ENCODE measurements at regions not wholly inside any gene's neighbourhood (a gene's known extent, or its start where the extent isn't known, plus 50 kb on each side); places are given as distances from the start of the nearest gene placed in this dataset.

- H3K27me3 ChIP-seq (ENCODE audit: low read length) = no peaks in the 10 kb centered on the region
- no peaks in the 10 kb centered on the region for H3K79me2 ChIP-seq (ENCODE audit: low read length)
- no peaks in the 10 kb centered on the region for H3K36me3 ChIP-seq (ENCODE audit: insufficient read depth, low read length)
- no peaks in the 10 kb centered on the region for H4K20me1 ChIP-seq (ENCODE audit: insufficient read depth, low read depth, low read length)
- DNase-seq = no peak
- H3K9me3 ChIP-seq (ENCODE audit: low read length) = no peaks in the 10 kb centered on the region
- no peaks in the 10 kb centered on the region for H3K4me1 ChIP-seq (ENCODE audit: low read length)
- no peak overlapping the region for H3K27ac ChIP-seq (ENCODE audit: low read length)
- H2AFZ ChIP-seq (ENCODE audit: low read length) = no peak overlapping the region
- H3K4me2 ChIP-seq (ENCODE audit: low read depth, low read length, poor library complexity, severe bottlenecking) = no peak overlapping the region
- H3K9ac ChIP-seq (ENCODE audit: low read length) = no peak overlapping the region
- no peak overlapping the region for H3K4me3 ChIP-seq (ENCODE audit: low read length)
- no peaks in the 10 kb centered on the region for H3K9me2 ChIP-seq (replicated peaks; ENCODE audit: insufficient read depth, low read length)
Observed at GRCh38 chr9:115900698-115901097, 252.9 kb upstream of the PAPPA start.

DNA sequence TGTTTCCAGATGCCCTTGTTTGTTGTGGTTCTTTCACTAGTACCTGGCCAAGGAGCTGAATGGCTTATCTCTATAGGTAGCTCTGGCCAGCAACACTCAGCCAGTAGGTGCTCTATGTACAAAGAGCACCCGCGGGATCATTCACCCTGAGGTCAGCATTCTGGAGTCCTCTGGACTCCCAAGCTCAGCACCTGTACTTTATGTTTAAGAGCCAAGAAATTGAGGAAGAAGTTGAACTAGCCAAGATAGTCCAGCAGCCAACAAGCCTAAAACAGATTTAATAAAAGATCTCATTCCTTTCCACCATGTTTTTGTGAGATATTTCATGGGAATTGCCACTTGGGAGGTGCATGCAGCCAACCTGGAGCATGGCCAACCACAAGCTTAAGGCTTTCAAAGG is 242.6 kb upstream of the PAPPA start:
- H3K9me3 ChIP-seq (ENCODE audit: low read length) = no peaks in the 10 kb centered on the region
- H2AFZ ChIP-seq (ENCODE audit: low read length) = no peak overlapping the region
- H3K9me2 ChIP-seq (replicated peaks; ENCODE audit: insufficient read depth, low read length) = no peaks in the 10 kb centered on the region
- no peak overlapping the region for H3K4me3 ChIP-seq (ENCODE audit: low read length)
- H3K9ac ChIP-seq (ENCODE audit: low read length) = no peak overlapping the region
- DNase-seq = no peak
- H3K36me3 ChIP-seq (ENCODE audit: insufficient read depth, low read length) = no peaks in the 10 kb centered on the region
- H3K27ac ChIP-seq (ENCODE audit: low read length) = no peak overlapping the region
- no peaks in the 10 kb centered on the region for H4K20me1 ChIP-seq (ENCODE audit: insufficient read depth, low read depth, low read length)
- H3K4me2 ChIP-seq (ENCODE audit: low read depth, low read length, poor library complexity, severe bottlenecking) = no peak overlapping the region
- no peaks in the 10 kb centered on the region for H3K79me2 ChIP-seq (ENCODE audit: low read length)
- no peaks in the 10 kb centered on the region for H3K4me1 ChIP-seq (ENCODE audit: low read length)
- H3K27me3 ChIP-seq (ENCODE audit: low read length) = no peaks in the 10 kb centered on the region

DNA sequence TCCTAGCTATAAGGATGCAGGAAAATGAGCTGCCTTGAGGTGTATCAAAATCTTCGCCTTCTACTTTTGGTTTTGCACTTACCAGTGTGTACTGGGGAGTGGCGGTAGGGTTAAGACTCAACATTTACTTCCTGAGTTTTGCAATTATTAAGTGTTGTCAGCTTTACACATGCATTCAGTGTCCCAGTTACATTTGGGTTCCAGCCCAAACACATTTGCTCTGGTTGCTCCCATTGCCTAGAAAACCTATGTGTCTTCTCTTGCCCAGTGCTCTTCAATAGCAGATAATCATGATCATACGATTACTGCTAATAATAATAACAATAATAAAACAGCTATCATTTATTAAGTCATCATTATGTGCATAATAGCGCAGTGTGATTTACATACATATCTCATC is 241.5 kb upstream of the PAPPA start:
- Histone ChIP-seq H3K9ac (ENCODE audit: low read length) (no peak overlapping the region), H3K36me3 (ENCODE audit: insufficient read depth, low read length) (no peaks in the 10 kb centered on the region), H3K79me2 (ENCODE audit: low read length) (no peaks in the 10 kb centered on the region), H3K27ac (ENCODE audit: low read length) (no peak overlapping the region), H3K27me3 (ENCODE audit: low read length) (no peaks in the 10 kb centered on the region), H2AFZ (ENCODE audit: low read length) (no peak overlapping the region), H4K20me1 (ENCODE audit: insufficient read depth, low read depth, low read length) (no peaks in the 10 kb centered on the region), H3K4me3 (ENCODE audit: low read length) (no peak overlapping the region), H3K4me2 (ENCODE audit: low read depth, low read length, poor library complexity, severe bottlenecking) (no peak overlapping the region), H3K4me1 (ENCODE audit: low read length) (no peaks in the 10 kb centered on the region), H3K9me2 (replicated peaks; ENCODE audit: insufficient read depth, low read length) (no peaks in the 10 kb centered on the region), H3K9me3 (ENCODE audit: low read length) (no peaks in the 10 kb centered on the region)
- no peak for DNase-seq

- Histone ChIP-seq H3K27ac (ENCODE audit: low read length) (no peak overlapping the region), H3K27me3 (ENCODE audit: low read length) (no peaks in the 10 kb centered on the region), H4K20me1 (ENCODE audit: insufficient read depth, low read depth, low read length) (no peaks in the 10 kb centered on the region), H3K4me3 (ENCODE audit: low read length) (no peak overlapping the region), H3K36me3 (ENCODE audit: insufficient read depth, low read length) (no peaks in the 10 kb centered on the region), H3K9me2 (replicated peaks; ENCODE audit: insufficient read depth, low read length) (no peaks in the 10 kb centered on the region), H3K9ac (ENCODE audit: low read length) (no peak overlapping the region), H2AFZ (ENCODE audit: low read length) (no peak overlapping the region), H3K9me3 (ENCODE audit: low read length) (no peaks in the 10 kb centered on the region), H3K79me2 (ENCODE audit: low read length) (no peaks in the 10 kb centered on the region), H3K4me2 (ENCODE audit: low read depth, low read length, poor library complexity, severe bottlenecking) (no peak overlapping the region), H3K4me1 (ENCODE audit: low read length) (no peaks in the 10 kb centered on the region)
- no peak for DNase-seq
Observed at GRCh38 chr9:115913696-115914095, 239.9 kb upstream of the PAPPA start.

GRCh38 chr9:115914291-115914690 is 239.3 kb upstream of the PAPPA start:
- DNase-seq = no peak
- Histone ChIP-seq H4K20me1 (ENCODE audit: insufficient read depth, low read depth, low read length) (no peaks in the 10 kb centered on the region), H3K36me3 (ENCODE audit: insufficient read depth, low read length) (no peaks in the 10 kb centered on the region), H3K27ac (ENCODE audit: low read length) (no peak overlapping the region), H3K4me2 (ENCODE audit: low read depth, low read length, poor library complexity, severe bottlenecking) (no peak overlapping the region), H3K9me3 (ENCODE audit: low read length) (no peaks in the 10 kb centered on the region), H3K27me3 (ENCODE audit: low read length) (no peaks in the 10 kb centered on the region), H3K79me2 (ENCODE audit: low read length) (no peaks in the 10 kb centered on the region), H3K4me3 (ENCODE audit: low read length) (no peak overlapping the region), H3K4me1 (ENCODE audit: low read length) (no peaks in the 10 kb centered on the region), H3K9me2 (replicated peaks; ENCODE audit: insufficient read depth, low read length) (no peaks in the 10 kb centered on the region), H2AFZ (ENCODE audit: low read length) (no peak overlapping the region), H3K9ac (ENCODE audit: low read length) (no peak overlapping the region)

DNA sequence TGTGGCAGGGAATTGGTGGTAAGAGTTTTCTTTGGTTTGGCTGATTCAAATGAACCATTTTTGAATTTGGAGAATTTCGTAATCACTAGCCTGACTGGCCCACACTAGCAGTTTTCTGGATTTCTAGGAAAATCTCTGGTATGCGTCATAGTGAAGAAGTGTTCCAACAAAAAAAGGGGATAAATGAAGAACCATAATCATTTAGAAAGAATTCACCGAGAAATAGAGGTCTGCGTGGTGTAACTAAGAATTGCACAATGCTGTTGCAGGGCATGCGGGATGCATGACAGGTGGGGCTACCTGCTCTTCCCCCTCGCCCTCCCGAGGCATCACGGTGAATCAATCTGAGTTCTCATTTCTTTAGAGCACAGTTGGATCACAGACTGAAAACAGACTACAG is 232.3 kb upstream of the PAPPA start:
- Histone ChIP-seq H3K9ac (ENCODE audit: low read length) (no peak overlapping the region), H3K79me2 (ENCODE audit: low read length) (no peaks in the 10 kb centered on the region), H3K27me3 (ENCODE audit: low read length) (no peaks in the 10 kb centered on the region), H3K4me1 (ENCODE audit: low read length) (no peaks in the 10 kb centered on the region), H3K4me3 (ENCODE audit: low read length) (no peak overlapping the region), H2AFZ (ENCODE audit: low read length) (no peak overlapping the region), H4K20me1 (ENCODE audit: insufficient read depth, low read depth, low read length) (no peaks in the 10 kb centered on the region), H3K9me2 (replicated peaks; ENCODE audit: insufficient read depth, low read length) (no peaks in the 10 kb centered on the region), H3K27ac (ENCODE audit: low read length) (no peak overlapping the region), H3K4me2 (ENCODE audit: low read depth, low read length, poor library complexity, severe bottlenecking) (no peak overlapping the region), H3K36me3 (ENCODE audit: insufficient read depth, low read length) (no peaks in the 10 kb centered on the region), H3K9me3 (ENCODE audit: low read length) (no peaks in the 10 kb centered on the region)
- no peak for DNase-seq

- Histone ChIP-seq H4K20me1 (ENCODE audit: insufficient read depth, low read depth, low read length) (no peaks in the 10 kb centered on the region), H3K9me3 (ENCODE audit: low read length) (no peaks in the 10 kb centered on the region), H3K79me2 (ENCODE audit: low read length) (no peaks in the 10 kb centered on the region), H3K36me3 (ENCODE audit: insufficient read depth, low read length) (no peaks in the 10 kb centered on the region), H3K9ac (ENCODE audit: low read length) (no peak overlapping the region), H3K4me2 (ENCODE audit: low read depth, low read length, poor library complexity, severe bottlenecking) (no peak overlapping the region), H3K4me3 (ENCODE audit: low read length) (no peak overlapping the region), H3K27ac (ENCODE audit: low read length) (no peak overlapping the region), H3K4me1 (ENCODE audit: low read length) (no peaks in the 10 kb centered on the region), H2AFZ (ENCODE audit: low read length) (no peak overlapping the region), H3K9me2 (replicated peaks; ENCODE audit: insufficient read depth, low read length) (0 out of 2 replicates have a peak, but pooled peaks cover 4% of the 10 kb centered on the region), H3K27me3 (ENCODE audit: low read length) (no peaks in the 10 kb centered on the region)
- DNase-seq = no peak
Observed at GRCh38 chr9:115922444-115922843, 231.1 kb upstream of the PAPPA start.

DNA sequence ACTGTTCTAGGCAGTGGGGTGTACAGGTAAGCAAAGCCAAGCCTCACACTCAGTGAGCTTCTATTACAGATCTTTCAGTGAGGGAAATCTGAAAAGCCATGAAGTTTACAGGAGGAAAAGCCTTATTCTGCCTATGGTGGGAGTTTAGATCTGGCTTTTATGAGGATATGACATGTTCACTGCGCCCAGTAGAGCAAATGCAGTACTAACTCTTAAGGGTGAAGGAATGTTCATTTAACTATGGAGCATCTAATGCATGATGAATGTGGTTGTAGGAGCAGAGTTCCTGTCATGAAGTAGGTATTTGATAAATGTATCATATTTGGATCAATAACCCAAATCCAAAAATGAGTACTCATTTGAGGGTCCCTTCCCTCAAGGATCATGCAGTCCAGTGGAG is 230.2 kb upstream of the PAPPA start:
- H3K27ac ChIP-seq (ENCODE audit: low read length) = no peak overlapping the region
- no peak overlapping the region for H3K4me3 ChIP-seq (ENCODE audit: low read length)
- H3K9me2 ChIP-seq (replicated peaks; ENCODE audit: insufficient read depth, low read length) = 0 out of 2 replicates have a peak, but pooled peaks cover 4% of the 10 kb centered on the region
- H3K9me3 ChIP-seq (ENCODE audit: low read length) = no peaks in the 10 kb centered on the region
- no peaks in the 10 kb centered on the region for H4K20me1 ChIP-seq (ENCODE audit: insufficient read depth, low read depth, low read length)
- no peaks in the 10 kb centered on the region for H3K4me1 ChIP-seq (ENCODE audit: low read length)
- no peaks in the 10 kb centered on the region for H3K79me2 ChIP-seq (ENCODE audit: low read length)
- DNase-seq = no peak
- H2AFZ ChIP-seq (ENCODE audit: low read length) = no peak overlapping the region
- no peak overlapping the region for H3K9ac ChIP-seq (ENCODE audit: low read length)
- no peaks in the 10 kb centered on the region for H3K27me3 ChIP-seq (ENCODE audit: low read length)
- H3K4me2 ChIP-seq (ENCODE audit: low read depth, low read length, poor library complexity, severe bottlenecking) = no peak overlapping the region
- H3K36me3 ChIP-seq (ENCODE audit: insufficient read depth, low read length) = no peaks in the 10 kb centered on the region

Data from Karpas-422 (cell line).